ENCODE measurements at regions not wholly inside any gene's neighbourhood (a gene's known extent, or its start where the extent isn't known, plus 50 kb on each side); places are given as distances from the start of the nearest gene placed in this dataset.
A peak's percentile ranks its signal among the peaks of the same experiment; 100 is the strongest.
"Not testable (repeated sequence)": the region's sequence is repeated elsewhere in the genome, so short reads cannot be mapped to it uniquely, and the experiment has no call there.

- DNase-seq = no peak
Observed at GRCh38 chr3:44160818-44161217, 80.9 kb upstream of the TOPAZ1 start.

- DNase-seq = no peak
Observed at GRCh38 chr3:44171891-44172290, 69.8 kb upstream of the TOPAZ1 start.

GRCh38 chr3:44172701-44173100 is 69.0 kb upstream of the TOPAZ1 start:
- DNase-seq = not testable (repeated sequence)

GRCh38 chr3:44173263-44173662 is 68.4 kb upstream of the TOPAZ1 start:
- no peak for DNase-seq

GRCh38 chr3:44175070-44175469 is 66.6 kb upstream of the TOPAZ1 start:
- no peak for DNase-seq

- DNase-seq = no peak
Observed at GRCh38 chr3:44179246-44179645, 62.4 kb upstream of the TOPAZ1 start.

- DNase-seq = peak; percentile 5
Observed at GRCh38 chr3:44184319-44184953, 57.2 kb upstream of the TOPAZ1 start.

GRCh38 chr3:44185396-44185915 is 56.2 kb upstream of the TOPAZ1 start:
- no peak for DNase-seq

- no peak for DNase-seq
Observed at GRCh38 chr3:44186111-44186672, 55.5 kb upstream of the TOPAZ1 start.

GRCh38 chr3:44186712-44187111 is 55.0 kb upstream of the TOPAZ1 start:
- DNase-seq = no peak
